ENCODE measurements at regions not wholly inside any gene's neighbourhood (a gene's known extent, or its start where the extent isn't known, plus 50 kb on each side); places are given as distances from the start of the nearest gene placed in this dataset.

DNA sequence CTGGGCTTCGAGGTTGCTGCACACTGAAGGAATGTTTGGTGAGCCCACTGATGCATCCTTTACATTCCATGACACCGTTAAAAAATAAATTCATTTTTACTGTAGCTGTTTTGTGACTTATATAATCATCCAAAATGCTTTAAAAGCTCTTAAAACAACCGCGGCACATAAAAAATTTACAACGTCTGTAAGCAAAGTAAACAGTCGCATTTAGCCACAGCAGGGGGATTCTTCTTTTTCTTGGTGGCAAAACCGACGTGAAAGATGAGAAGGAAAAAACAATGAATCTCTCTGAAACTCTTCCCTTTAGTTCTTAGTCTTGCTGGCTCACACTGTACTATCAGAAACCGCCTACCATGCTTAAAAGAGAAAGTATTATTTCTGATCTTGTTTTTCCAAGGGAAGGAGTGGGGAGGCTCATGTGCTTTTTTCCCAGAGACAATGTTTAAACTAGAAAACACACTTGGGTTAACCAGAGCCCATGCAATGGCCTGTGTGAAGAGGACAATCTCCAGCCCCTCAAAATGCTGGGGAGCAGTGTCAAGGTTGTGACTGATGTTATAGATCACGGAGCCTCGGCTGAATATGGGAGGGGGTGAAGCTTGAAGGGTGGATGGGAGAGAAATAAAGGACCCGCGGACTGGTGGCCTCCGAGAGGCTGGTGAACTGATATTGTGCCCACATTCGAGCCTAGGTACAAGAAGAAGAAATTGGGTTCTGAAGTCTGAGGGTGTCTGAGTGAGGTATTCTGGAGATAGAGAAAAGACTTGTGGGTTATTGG, 91.1 kb downstream of the IRF8 start:
- TF ChIP-seq FOXM1 (IDR thresholded peaks at IDR 0.05; ENCODE audit: borderline replicate concordance) (no peak), ZNF384 (IDR thresholded peaks at IDR 0.05) (no peak), ARNT (IDR thresholded peaks at IDR 0.05) (no peak), HDGF (IDR thresholded peaks at IDR 0.05; ENCODE audit: borderline replicate concordance) (no peak), SP1 (IDR thresholded peaks at IDR 0.05) (no peak), NFRKB (IDR thresholded peaks at IDR 0.05) (no peak)
